ENCODE measurements at regions not wholly inside any gene's neighbourhood (a gene's known extent, or its start where the extent isn't known, plus 50 kb on each side); places are given as distances from the start of the nearest gene placed in this dataset.

DNA sequence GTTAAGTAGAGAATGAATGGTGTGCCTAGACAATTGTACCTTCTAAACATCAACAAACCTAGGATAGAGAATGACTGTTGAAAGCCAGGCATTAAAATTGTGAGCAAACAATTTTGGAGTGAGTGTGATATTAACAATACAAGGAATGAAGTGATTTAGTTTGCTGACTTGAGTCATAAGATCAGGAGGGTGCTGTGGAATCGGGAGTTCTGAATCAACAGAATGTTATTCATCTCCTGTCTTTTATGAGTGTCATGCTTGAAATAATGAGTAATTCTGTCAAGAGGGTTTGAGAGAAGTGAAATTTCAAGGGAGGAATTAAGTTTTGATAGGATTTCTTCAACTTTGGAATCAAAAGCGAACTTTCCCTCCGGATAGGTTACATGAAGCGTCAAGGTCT is 214.4 kb upstream of the DSEL start:
- Histone ChIP-seq H3K36me3 (ENCODE audit: insufficient read depth, low read length) (no peaks in the 10 kb centered on the region), H3K4me1 (ENCODE audit: insufficient read depth, low read length) (no peaks in the 10 kb centered on the region), H3K27me3 (ENCODE audit: control insufficient read depth in 1 of 2, insufficient read depth in 2 of 2, low read length in 2 of 2) (no peaks in the 10 kb centered on the region), H3K4me3 (ENCODE audit: low read depth in 1 of 2, low read length in 2 of 2) (no peak overlapping the region), H3K27ac (ENCODE audit: low read depth, low read length) (no peak overlapping the region), H3K9me3 (ENCODE audit: low read length) (no peaks in the 10 kb centered on the region), H3K9ac (ENCODE audit: low read length) (no peak overlapping the region)

DNA sequence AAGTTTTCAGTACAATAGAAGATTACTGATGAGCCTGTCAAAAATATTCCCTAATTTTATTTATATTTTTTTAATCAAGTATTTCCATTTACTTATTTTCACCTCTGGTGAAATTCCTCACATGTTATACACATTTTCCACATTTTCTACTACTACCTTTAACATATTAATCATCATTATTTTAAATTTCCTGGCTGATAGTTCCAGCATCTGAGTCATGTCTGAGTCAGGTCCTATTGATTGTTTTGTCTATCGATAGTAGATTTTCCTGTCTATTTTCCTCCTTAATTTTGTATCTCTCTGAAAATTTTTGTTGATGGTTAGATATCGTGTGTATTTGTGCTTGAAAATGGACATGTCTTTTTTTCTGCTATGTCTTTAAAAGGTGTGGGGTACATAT is 211.8 kb upstream of the DSEL start:
- H3K27ac ChIP-seq (ENCODE audit: low read depth, low read length), result no peak overlapping the region
- no peak overlapping the region for H3K4me3 ChIP-seq (ENCODE audit: low read depth in 1 of 2, low read length in 2 of 2)
- H3K36me3 ChIP-seq (ENCODE audit: insufficient read depth, low read length), result no peaks in the 10 kb centered on the region
- H3K27me3 ChIP-seq (ENCODE audit: control insufficient read depth in 1 of 2, insufficient read depth in 2 of 2, low read length in 2 of 2), result no peaks in the 10 kb centered on the region
- no peaks in the 10 kb centered on the region for H3K4me1 ChIP-seq (ENCODE audit: insufficient read depth, low read length)
- H3K9ac ChIP-seq (ENCODE audit: low read length), result no peak overlapping the region
- no peaks in the 10 kb centered on the region for H3K9me3 ChIP-seq (ENCODE audit: low read length)

DNA sequence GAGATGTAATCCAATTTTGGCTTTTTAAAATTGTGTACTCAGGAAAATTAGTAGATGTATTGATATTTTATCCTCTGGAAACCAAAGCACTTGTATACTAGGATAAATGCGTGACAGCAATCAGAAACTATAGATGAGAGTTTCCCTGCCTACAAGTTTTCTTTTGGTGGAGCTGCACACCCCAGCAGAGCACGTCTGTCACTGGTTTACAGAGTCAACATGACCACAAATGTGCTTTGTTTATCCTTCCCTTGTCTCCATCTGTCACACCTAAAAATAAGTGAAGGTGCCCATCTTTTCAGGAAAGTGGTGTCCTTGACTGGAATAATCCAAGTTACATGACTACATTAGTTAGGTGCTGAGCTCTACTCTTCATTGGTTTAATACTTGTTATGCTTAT is 210.4 kb upstream of the DSEL start:
- no peak overlapping the region for H3K9ac ChIP-seq (ENCODE audit: low read length)
- H3K27ac ChIP-seq (ENCODE audit: low read depth, low read length), result no peak overlapping the region
- no peaks in the 10 kb centered on the region for H3K9me3 ChIP-seq (ENCODE audit: low read length)
- no peak overlapping the region for H3K4me3 ChIP-seq (ENCODE audit: low read depth in 1 of 2, low read length in 2 of 2)
- no peaks in the 10 kb centered on the region for H3K4me1 ChIP-seq (ENCODE audit: insufficient read depth, low read length)
- no peaks in the 10 kb centered on the region for H3K27me3 ChIP-seq (ENCODE audit: control insufficient read depth in 1 of 2, insufficient read depth in 2 of 2, low read length in 2 of 2)
- no peaks in the 10 kb centered on the region for H3K36me3 ChIP-seq (ENCODE audit: insufficient read depth, low read length)

DNA sequence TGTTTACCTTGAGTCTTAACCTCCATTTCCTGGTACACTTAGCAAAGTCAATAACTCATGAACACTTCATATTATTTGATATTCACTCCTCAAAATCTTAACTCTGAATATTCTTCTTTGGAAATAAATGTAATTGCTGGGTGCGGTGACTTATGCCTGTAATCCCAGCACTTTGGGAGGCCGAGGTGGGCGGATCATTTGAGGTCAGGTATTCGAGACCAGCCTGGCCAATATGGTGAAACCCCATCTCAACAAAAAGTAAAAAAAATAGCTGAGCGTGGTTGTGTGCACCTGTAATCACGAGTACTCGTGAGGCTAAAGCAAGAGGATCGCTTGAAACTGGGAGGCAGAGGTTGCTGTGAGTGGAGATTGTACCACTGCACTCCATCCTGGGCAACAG is 201.3 kb upstream of the DSEL start:
- H3K4me3 ChIP-seq (ENCODE audit: low read depth in 1 of 2, low read length in 2 of 2), result no peak overlapping the region
- H3K9me3 ChIP-seq (ENCODE audit: low read length), result no peaks in the 10 kb centered on the region
- no peaks in the 10 kb centered on the region for H3K27me3 ChIP-seq (ENCODE audit: control insufficient read depth in 1 of 2, insufficient read depth in 2 of 2, low read length in 2 of 2)
- no peak overlapping the region for H3K27ac ChIP-seq (ENCODE audit: low read depth, low read length)
- H3K36me3 ChIP-seq (ENCODE audit: insufficient read depth, low read length), result no peaks in the 10 kb centered on the region
- H3K9ac ChIP-seq (ENCODE audit: low read length), result no peak overlapping the region
- H3K4me1 ChIP-seq (ENCODE audit: insufficient read depth, low read length), result no peaks in the 10 kb centered on the region

DNA sequence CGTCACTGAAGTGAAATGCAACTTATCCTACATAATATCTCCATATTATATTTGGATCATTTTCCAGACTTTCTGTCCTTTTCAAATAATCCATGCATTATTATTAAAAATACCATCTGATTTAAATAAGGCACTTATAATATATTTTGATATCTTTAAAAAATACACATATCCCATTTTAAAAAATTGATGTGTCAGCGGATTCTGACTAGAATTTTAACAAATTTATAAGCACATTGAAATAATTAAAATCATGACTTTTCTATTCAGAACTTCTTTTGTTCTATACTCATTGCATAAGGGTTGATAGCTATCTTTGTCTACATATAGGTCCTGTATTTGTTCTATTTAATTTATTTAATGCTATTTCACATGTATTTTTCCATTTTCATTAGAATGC is 199.0 kb upstream of the DSEL start:
- H3K27me3 ChIP-seq (ENCODE audit: control insufficient read depth in 1 of 2, insufficient read depth in 2 of 2, low read length in 2 of 2), result no peaks in the 10 kb centered on the region
- H3K9ac ChIP-seq (ENCODE audit: low read length), result no peak overlapping the region
- H3K4me3 ChIP-seq (ENCODE audit: low read depth in 1 of 2, low read length in 2 of 2), result no peak overlapping the region
- no peaks in the 10 kb centered on the region for H3K36me3 ChIP-seq (ENCODE audit: insufficient read depth, low read length)
- H3K9me3 ChIP-seq (ENCODE audit: low read length), result no peaks in the 10 kb centered on the region
- H3K4me1 ChIP-seq (ENCODE audit: insufficient read depth, low read length), result no peaks in the 10 kb centered on the region
- H3K27ac ChIP-seq (ENCODE audit: low read depth, low read length), result no peak overlapping the region

DNA sequence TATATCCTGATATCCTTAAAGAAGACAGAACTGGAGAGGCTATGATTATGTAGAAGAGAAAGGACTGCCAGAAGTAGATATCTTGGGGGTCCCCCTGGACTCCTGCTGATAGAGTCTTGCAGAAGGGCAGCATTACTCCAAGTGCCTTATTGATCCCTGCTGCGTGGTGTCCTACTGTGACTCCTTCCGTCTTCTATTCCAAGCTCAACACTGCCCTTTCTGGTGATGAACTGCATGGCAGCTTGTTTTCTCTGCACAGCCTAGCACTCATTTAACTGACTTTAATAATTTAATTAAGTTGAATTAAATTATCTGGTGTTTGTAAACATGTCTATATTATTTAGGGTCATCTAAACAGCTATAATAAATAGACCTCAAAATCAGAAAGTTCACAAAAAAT is 194.1 kb upstream of the DSEL start:
- no peak overlapping the region for H3K4me3 ChIP-seq (ENCODE audit: low read depth in 1 of 2, low read length in 2 of 2)
- H3K9ac ChIP-seq (ENCODE audit: low read length), result no peak overlapping the region
- no peaks in the 10 kb centered on the region for H3K4me1 ChIP-seq (ENCODE audit: insufficient read depth, low read length)
- H3K36me3 ChIP-seq (ENCODE audit: insufficient read depth, low read length), result no peaks in the 10 kb centered on the region
- H3K27ac ChIP-seq (ENCODE audit: low read depth, low read length), result no peak overlapping the region
- H3K27me3 ChIP-seq (ENCODE audit: control insufficient read depth in 1 of 2, insufficient read depth in 2 of 2, low read length in 2 of 2), result no peaks in the 10 kb centered on the region
- no peaks in the 10 kb centered on the region for H3K9me3 ChIP-seq (ENCODE audit: low read length)

DNA sequence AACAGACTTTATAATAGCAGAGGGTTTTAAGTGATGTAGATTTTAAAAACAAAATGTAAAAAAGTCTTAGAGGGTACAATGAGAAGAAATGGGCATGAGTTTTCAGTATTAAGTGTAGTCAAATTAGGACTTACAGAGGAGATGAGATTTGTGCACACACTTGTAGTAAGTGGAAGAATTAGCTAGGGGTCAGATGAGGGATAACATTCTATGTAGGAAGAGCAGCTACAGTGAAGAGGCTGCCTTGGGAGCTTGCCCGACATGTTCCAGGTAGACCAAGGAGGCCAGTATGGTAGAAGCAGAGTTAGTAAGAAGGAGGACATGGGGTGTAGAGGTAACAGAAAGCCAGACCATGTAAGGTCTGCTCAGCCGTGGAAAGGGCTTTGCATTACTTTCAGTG is 189.2 kb upstream of the DSEL start:
- Histone ChIP-seq H3K36me3 (ENCODE audit: insufficient read depth, low read length) (no peaks in the 10 kb centered on the region), H3K4me1 (ENCODE audit: insufficient read depth, low read length) (no peaks in the 10 kb centered on the region), H3K4me3 (ENCODE audit: low read depth in 1 of 2, low read length in 2 of 2) (no peak overlapping the region), H3K27ac (ENCODE audit: low read depth, low read length) (no peak overlapping the region), H3K27me3 (ENCODE audit: control insufficient read depth in 1 of 2, insufficient read depth in 2 of 2, low read length in 2 of 2) (no peaks in the 10 kb centered on the region), H3K9ac (ENCODE audit: low read length) (no peak overlapping the region), H3K9me3 (ENCODE audit: low read length) (no peaks in the 10 kb centered on the region)

DNA sequence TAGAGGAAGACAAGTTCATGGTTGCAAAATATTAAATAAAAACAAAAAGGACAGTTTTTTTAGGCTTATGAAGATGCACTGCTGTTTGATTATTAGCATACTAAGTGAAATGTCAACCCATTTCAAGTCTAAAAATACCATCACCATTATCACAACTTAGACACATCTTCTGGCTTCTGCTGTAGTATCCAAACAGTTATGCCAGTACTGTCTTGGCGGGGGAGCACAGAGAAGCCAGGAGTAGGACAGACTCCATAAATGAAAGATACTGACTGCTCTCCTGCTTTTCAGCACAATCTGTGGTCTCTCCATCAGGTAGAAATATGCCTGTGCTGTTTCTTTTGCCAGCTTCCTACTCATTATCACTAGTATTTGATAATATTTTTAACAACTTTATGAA is 179.2 kb upstream of the DSEL start:
- no peaks in the 10 kb centered on the region for H3K36me3 ChIP-seq (ENCODE audit: insufficient read depth, low read length)
- H3K9ac ChIP-seq (ENCODE audit: low read length), result no peak overlapping the region
- no peak overlapping the region for H3K27ac ChIP-seq (ENCODE audit: low read depth, low read length)
- H3K27me3 ChIP-seq (ENCODE audit: control insufficient read depth in 1 of 2, insufficient read depth in 2 of 2, low read length in 2 of 2), result no peaks in the 10 kb centered on the region
- H3K4me3 ChIP-seq (ENCODE audit: low read depth in 1 of 2, low read length in 2 of 2), result no peak overlapping the region
- H3K9me3 ChIP-seq (ENCODE audit: low read length), result no peaks in the 10 kb centered on the region
- no peaks in the 10 kb centered on the region for H3K4me1 ChIP-seq (ENCODE audit: insufficient read depth, low read length)

DNA sequence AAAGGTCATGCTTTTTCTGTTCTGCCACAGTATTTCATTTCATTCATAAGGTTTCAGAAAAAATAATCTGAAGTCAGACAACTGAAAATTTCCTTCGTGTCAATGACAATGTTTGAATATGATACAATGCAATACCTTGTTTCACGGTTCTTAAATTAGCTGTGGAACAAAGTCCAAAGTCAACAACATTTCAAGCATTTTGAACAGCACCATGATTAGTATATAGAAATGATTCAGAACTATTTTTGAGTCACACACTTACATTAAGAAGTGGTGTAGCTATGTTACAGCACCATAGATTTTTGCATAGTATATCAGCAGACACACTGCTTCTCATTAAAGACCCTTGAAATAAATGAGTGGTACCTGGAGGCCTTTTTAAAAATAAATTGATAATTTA is 178.3 kb upstream of the DSEL start:
- Histone ChIP-seq H3K9ac (ENCODE audit: low read length) (no peak overlapping the region), H3K4me3 (ENCODE audit: low read depth in 1 of 2, low read length in 2 of 2) (no peak overlapping the region), H3K36me3 (ENCODE audit: insufficient read depth, low read length) (no peaks in the 10 kb centered on the region), H3K27ac (ENCODE audit: low read depth, low read length) (no peak overlapping the region), H3K9me3 (ENCODE audit: low read length) (no peaks in the 10 kb centered on the region), H3K27me3 (ENCODE audit: control insufficient read depth in 1 of 2, insufficient read depth in 2 of 2, low read length in 2 of 2) (no peaks in the 10 kb centered on the region), H3K4me1 (ENCODE audit: insufficient read depth, low read length) (no peaks in the 10 kb centered on the region)

DNA sequence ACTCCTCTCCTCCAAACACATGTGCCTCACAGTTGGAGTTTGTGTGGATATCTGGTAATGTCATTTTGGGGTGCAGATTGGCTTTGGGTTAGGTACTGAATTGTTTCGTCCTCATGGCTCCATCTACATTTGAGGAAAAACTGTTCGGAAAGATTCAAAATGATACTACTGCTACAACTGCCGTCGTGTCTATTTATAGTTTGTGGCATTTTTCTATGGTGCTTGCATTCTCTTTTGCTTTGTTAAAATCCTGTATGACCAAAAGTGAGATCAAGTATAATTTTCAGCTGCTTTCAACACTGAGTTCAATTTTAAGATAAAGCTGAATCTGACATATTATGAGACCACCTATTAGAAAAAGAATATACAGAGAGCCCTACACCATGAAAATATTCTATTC is 176.3 kb upstream of the DSEL start:
- Histone ChIP-seq H3K4me3 (ENCODE audit: low read depth in 1 of 2, low read length in 2 of 2) (no peak overlapping the region), H3K4me1 (ENCODE audit: insufficient read depth, low read length) (no peaks in the 10 kb centered on the region), H3K9ac (ENCODE audit: low read length) (no peak overlapping the region), H3K27ac (ENCODE audit: low read depth, low read length) (no peak overlapping the region), H3K27me3 (ENCODE audit: control insufficient read depth in 1 of 2, insufficient read depth in 2 of 2, low read length in 2 of 2) (no peaks in the 10 kb centered on the region), H3K9me3 (ENCODE audit: low read length) (no peaks in the 10 kb centered on the region), H3K36me3 (ENCODE audit: insufficient read depth, low read length) (no peaks in the 10 kb centered on the region)

DNA sequence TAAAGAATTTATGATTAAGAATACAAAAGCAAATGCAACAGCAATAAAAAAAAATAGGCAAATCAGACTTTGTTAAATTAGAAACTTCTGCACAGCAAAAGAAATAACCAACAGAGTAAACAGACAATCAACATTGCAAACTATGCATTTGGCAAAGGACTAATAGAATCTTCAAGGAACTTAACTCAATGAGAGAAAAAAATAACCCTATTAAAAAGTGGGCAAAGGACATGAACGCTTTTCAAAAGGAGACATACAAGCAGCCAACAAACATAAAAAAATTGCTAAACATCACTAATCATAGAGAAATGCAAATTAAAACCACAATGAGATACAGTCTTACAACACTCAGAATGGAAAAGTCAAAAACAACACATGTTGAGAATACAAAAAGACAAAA is 166.0 kb upstream of the DSEL start:
- H3K9ac ChIP-seq (ENCODE audit: low read length), result no peak overlapping the region
- no peak overlapping the region for H3K4me3 ChIP-seq (ENCODE audit: low read depth in 1 of 2, low read length in 2 of 2)
- no peaks in the 10 kb centered on the region for H3K4me1 ChIP-seq (ENCODE audit: insufficient read depth, low read length)
- no peaks in the 10 kb centered on the region for H3K27me3 ChIP-seq (ENCODE audit: control insufficient read depth in 1 of 2, insufficient read depth in 2 of 2, low read length in 2 of 2)
- H3K9me3 ChIP-seq (ENCODE audit: low read length), result no peaks in the 10 kb centered on the region
- no peaks in the 10 kb centered on the region for H3K36me3 ChIP-seq (ENCODE audit: insufficient read depth, low read length)
- H3K27ac ChIP-seq (ENCODE audit: low read depth, low read length), result no peak overlapping the region

DNA sequence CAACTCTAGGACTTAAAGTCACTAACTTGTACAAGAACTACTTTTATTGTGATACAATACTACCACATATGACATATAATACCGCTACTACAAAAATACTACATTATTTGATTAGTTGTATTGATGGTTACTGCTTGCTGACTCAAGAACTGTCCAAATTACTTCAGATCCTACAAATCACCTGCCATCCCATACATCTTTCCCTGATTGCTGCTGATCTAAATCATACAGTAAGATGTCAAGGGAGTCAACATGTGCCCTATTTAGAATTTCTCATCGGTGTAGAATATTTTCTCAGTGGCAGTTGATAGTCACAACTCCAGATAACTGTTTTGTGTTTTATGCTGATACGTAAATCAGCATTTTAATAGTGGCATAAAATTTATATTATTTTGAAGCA is 161.0 kb upstream of the DSEL start:
- Histone ChIP-seq H3K4me1 (ENCODE audit: insufficient read depth, low read length) (no peaks in the 10 kb centered on the region), H3K9me3 (ENCODE audit: low read length) (no peaks in the 10 kb centered on the region), H3K9ac (ENCODE audit: low read length) (no peak overlapping the region), H3K27ac (ENCODE audit: low read depth, low read length) (no peak overlapping the region), H3K4me3 (ENCODE audit: low read depth in 1 of 2, low read length in 2 of 2) (no peak overlapping the region), H3K27me3 (ENCODE audit: control insufficient read depth in 1 of 2, insufficient read depth in 2 of 2, low read length in 2 of 2) (no peaks in the 10 kb centered on the region), H3K36me3 (ENCODE audit: insufficient read depth, low read length) (no peaks in the 10 kb centered on the region)

DNA sequence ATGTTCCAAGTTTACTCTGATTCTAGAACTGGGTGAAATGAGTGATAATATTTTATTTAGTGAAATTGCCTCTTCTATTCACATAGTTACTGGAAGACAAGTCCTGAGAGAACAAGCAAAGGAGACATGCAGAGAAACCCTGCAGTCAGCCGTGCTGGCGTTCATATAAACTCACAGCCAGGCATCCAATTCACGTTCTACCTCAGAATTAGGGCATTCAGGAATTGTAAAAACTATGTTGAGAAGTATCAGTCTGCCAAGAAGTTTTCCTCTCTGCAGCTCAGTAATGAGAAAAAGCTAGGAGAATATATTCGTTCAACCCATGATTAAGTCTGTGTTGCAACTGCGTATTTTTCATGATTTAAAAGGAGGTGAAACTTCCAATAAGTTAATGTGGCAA is 156.2 kb upstream of the DSEL start:
- H3K4me1 ChIP-seq (ENCODE audit: insufficient read depth, low read length), result no peaks in the 10 kb centered on the region
- no peaks in the 10 kb centered on the region for H3K27me3 ChIP-seq (ENCODE audit: control insufficient read depth in 1 of 2, insufficient read depth in 2 of 2, low read length in 2 of 2)
- no peaks in the 10 kb centered on the region for H3K9me3 ChIP-seq (ENCODE audit: low read length)
- H3K4me3 ChIP-seq (ENCODE audit: low read depth in 1 of 2, low read length in 2 of 2), result no peak overlapping the region
- no peak overlapping the region for H3K9ac ChIP-seq (ENCODE audit: low read length)
- no peak overlapping the region for H3K27ac ChIP-seq (ENCODE audit: low read depth, low read length)
- H3K36me3 ChIP-seq (ENCODE audit: insufficient read depth, low read length), result no peaks in the 10 kb centered on the region

Measured in muscle layer of colon (tissue), 2 donors.